GM23338 (cell line): ENCODE measurements at regions not wholly inside any gene's neighbourhood (a gene's known extent, or its start where the extent isn't known, plus 50 kb on each side); places are given as distances from the start of the nearest gene placed in this dataset.
A peak's percentile ranks its signal among the peaks of the same experiment; 100 is the strongest.

Source experiments
- ATAC-seq: fragments of 200-7000 bp; cut with Tn5 transposase; 3 replicates; pipeline ENCODE4 v1.9.1; 2020
- DNase-seq: peaks from one replicate; pipeline ENCODE4 v3.0.0-alpha.2; 2015; ENCODE audit warnings: low spot score
- H2AFZ ChIP-seq: fragments of 200-600 bp; sonication (generic); 2 replicates; pipeline ENCODE4 v1.8.0; 2016; ENCODE audit warnings: antibody characterized with exemption, mild to moderate bottlenecking, moderate library complexity
- H3F3A ChIP-seq: fragments of 200-600 bp; sonication (generic); replicated peaks from 2 replicates; pipeline ENCODE4 v1.8.0; 2017; ENCODE audit warnings: antibody characterized with exemption, mixed run types, low read depth
- H3K27ac ChIP-seq: fragments of 200-600 bp; sonication (generic); 2 replicates; pipeline ENCODE4 v1.6.1; 2016; ENCODE audit warnings: low read depth
- H3K27me3 ChIP-seq: fragments of 200-600 bp; sonication (generic); 2 replicates; pipeline ENCODE4 v1.8.0; 2016; ENCODE audit warnings: mild to moderate bottlenecking, mixed run types, moderate library complexity; ENCODE audit not compliant: insufficient read depth
- H3K36me3 ChIP-seq: fragments of 200-600 bp; sonication (generic); 2 replicates; pipeline ENCODE4 v1.8.0; 2016; ENCODE audit warnings: mild to moderate bottlenecking; ENCODE audit not compliant: insufficient read depth
- H3K4me1 ChIP-seq: fragments of 200-600 bp; sonication (generic); 2 replicates; pipeline ENCODE4 v1.8.0; 2016; ENCODE audit warnings: mild to moderate bottlenecking, moderate library complexity; ENCODE audit not compliant: insufficient read depth
- H3K4me2 ChIP-seq: fragments of 200-600 bp; sonication (generic); 2 replicates; pipeline ENCODE4 v1.7.1; 2017; ENCODE audit warnings: mixed run types
- H3K4me3 ChIP-seq: fragments of 200-600 bp; sonication (generic); 2 replicates; pipeline ENCODE4 v1.6.1; 2016; ENCODE audit warnings: mixed run types
- H3K79me2 ChIP-seq: fragments of 200-600 bp; sonication (generic); replicated peaks from 2 replicates; pipeline ENCODE4 v1.8.0; 2017; ENCODE audit warnings: mild to moderate bottlenecking; ENCODE audit not compliant: insufficient read depth
- H3K9me2 ChIP-seq: fragments of 200-600 bp; sonication (generic); 2 replicates; pipeline ENCODE4 v1.8.0; 2017; ENCODE audit not compliant: insufficient read depth
- H4K20me1 ChIP-seq: fragments of 200-600 bp; sonication (generic); replicated peaks from 2 replicates; pipeline ENCODE4 v1.8.0; 2017; ENCODE audit warnings: mild to moderate bottlenecking; ENCODE audit not compliant: insufficient read depth
- H3K27ac Mint-ChIP-seq: 2 replicates; pipeline ENCODE4 v1.8.0; 2020; ENCODE audit warnings: inconsistent platforms, mild to moderate bottlenecking, moderate library complexity, mixed read lengths
- H3K27me3 Mint-ChIP-seq: 3 replicates; pipeline ENCODE4 v1.8.0; 2022; ENCODE audit warnings: low read depth, mild to moderate bottlenecking, moderate library complexity, mixed read lengths, inconsistent platforms; ENCODE audit not compliant: insufficient read depth, poor library complexity
- H3K36me3 Mint-ChIP-seq: 3 replicates; pipeline ENCODE4 v1.8.0; 2021; ENCODE audit warnings: low read depth, mild to moderate bottlenecking, inconsistent platforms, moderate library complexity, mixed read lengths
- H3K4me1 Mint-ChIP-seq: 3 replicates; pipeline ENCODE4 v1.8.0; 2020; ENCODE audit warnings: mild to moderate bottlenecking, inconsistent platforms, mixed read lengths
- H3K4me3 Mint-ChIP-seq: 3 replicates; pipeline ENCODE4 v1.8.0; 2021; ENCODE audit warnings: moderate library complexity, mild to moderate bottlenecking, inconsistent platforms, mixed read lengths
- H3K9me3 Mint-ChIP-seq: 3 replicates; pipeline ENCODE4 v1.8.0; 2020; ENCODE audit warnings: moderate library complexity, mild to moderate bottlenecking, inconsistent platforms, mixed read lengths
- CREB1 ChIP-seq: fragments of 250-450 bp; sonication (Bioruptor Pico); IDR thresholded peaks from 2 replicates; pipeline ENCODE4 v1.5.0; 2020; ENCODE audit warnings: low read depth, mild to moderate bottlenecking, moderate library complexity
- CTCF ChIP-seq, 2 experiments: fragments of 200-600 bp in 1 of 2; sonication (generic) in 1 of 2; conservative IDR thresholded peaks; 2 replicates each; pipeline versions ENCODE4 v1.5.1 to v1.6.1; 2016 to 2017; ENCODE audit warnings: antibody characterized with exemption in 2 of 2, low read depth in 2 of 2, mild to moderate bottlenecking in 2 of 2, moderate library complexity in 1 of 2
- ETS1 ChIP-seq: IDR thresholded peaks from 2 replicates; pipeline ENCODE4 v1.6.1; 2016; ENCODE audit warnings: antibody characterized with exemption
- EZH2 ChIP-seq: fragments of 200-600 bp; sonication (generic); IDR thresholded peaks from one replicate; pipeline ENCODE4 v1.8.0; 2017; ENCODE audit warnings: antibody characterized with exemption, mild to moderate bottlenecking, low read depth; ENCODE audit not compliant: unreplicated experiment
- EZH2phosphoT487 ChIP-seq: fragments of 200-600 bp; sonication (generic); IDR thresholded peaks from one replicate; pipeline ENCODE4 v1.8.1; 2018; ENCODE audit warnings: antibody characterized with exemption; ENCODE audit not compliant: unreplicated experiment
- JUNB ChIP-seq: IDR thresholded peaks from one replicate; pipeline ENCODE4 v1.6.1; 2016; ENCODE audit warnings: antibody characterized with exemption; ENCODE audit not compliant: unreplicated experiment
- NANOG ChIP-seq: IDR thresholded peaks from 2 replicates; pipeline ENCODE4 v1.6.1; 2016; ENCODE audit warnings: antibody characterized with exemption, borderline replicate concordance
- POLR2AphosphoS5 ChIP-seq: IDR thresholded peaks from 2 replicates; pipeline ENCODE4 v1.6.1; 2016; ENCODE audit warnings: antibody characterized with exemption, low read depth
- STAT1 ChIP-seq: IDR thresholded peaks from one replicate; pipeline ENCODE4 v1.6.1; 2016; ENCODE audit warnings: antibody characterized with exemption; ENCODE audit not compliant: unreplicated experiment
- ZNF114 ChIP-seq: fragments of 250-450 bp; sonication (Bioruptor Pico); IDR thresholded peaks from 2 replicates; pipeline ENCODE4 v1.5.0; 2020; ENCODE audit warnings: mild to moderate bottlenecking, moderate library complexity
- ZNF331 ChIP-seq: fragments of 250-450 bp; sonication (Bioruptor Pico); IDR thresholded peaks from 2 replicates; pipeline ENCODE4 v1.5.0; 2020; ENCODE audit warnings: low read depth, mild to moderate bottlenecking, moderate library complexity
- TF ChIP-seq, protein P1 (sequence below): fragments of 250-450 bp; sonication (Bioruptor Pico); IDR thresholded peaks from 2 replicates; pipeline ENCODE4 v1.5.0; 2020; ENCODE audit warnings: mild to moderate bottlenecking, moderate library complexity
- TF ChIP-seq, protein P2 (sequence below): IDR thresholded peaks from one replicate; pipeline ENCODE4 v1.6.1; 2018; ENCODE audit warnings: antibody characterized with exemption; ENCODE audit not compliant: unreplicated experiment

DNA sequence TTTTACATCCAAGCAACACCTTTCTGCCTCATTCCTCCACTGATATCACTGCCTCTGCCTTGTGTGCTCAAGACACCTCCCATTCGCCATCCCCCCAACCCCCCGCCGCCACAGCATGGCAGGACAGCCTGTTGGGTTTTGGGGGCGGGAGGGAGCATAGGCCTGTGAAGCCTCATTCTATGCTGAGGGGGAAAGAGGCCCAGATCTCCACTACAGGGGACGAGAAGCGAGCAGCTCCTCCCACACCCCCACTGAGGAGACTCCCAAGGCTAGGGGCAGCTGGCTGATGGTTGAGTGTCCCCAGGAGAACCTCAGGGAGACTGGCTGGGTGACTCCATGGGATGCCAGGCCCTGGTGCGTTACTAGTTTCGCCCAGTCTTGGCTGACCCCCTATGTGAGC lies 214.3 kb upstream of the SIX2 start:
- peaks cover 19% of the 10 kb centered on the region for H3K4me1 Mint-ChIP-seq

More for the DNA sequence above, 214.3 kb upstream of the SIX2 start:
- no peak overlapping the region for H3K4me3 Mint-ChIP-seq
- Histone ChIP-seq H3K9me2 (no peaks in the 10 kb centered on the region; the same call in 1 of the 2 replicates), H3F3A (no peaks in the 10 kb centered on the region), H3K36me3 (no peaks in the 10 kb centered on the region), H4K20me1 (no peaks in the 10 kb centered on the region), H3K27ac (no peak overlapping the region), H3K4me3 (no peak overlapping the region), H3K4me2 (no peak overlapping the region), H3K79me2 (no peaks in the 10 kb centered on the region), H2AFZ (0 out of 2 replicates have a peak overlapping the region, but pooled peaks have one; percentile 59), H3K27me3 (no peaks in the 10 kb centered on the region), H3K4me1 (no peaks in the 10 kb centered on the region; the same call in 1 of the 2 replicates)
- no peaks in the 10 kb centered on the region; the same call in 2 of the 3 replicates for H3K36me3 Mint-ChIP-seq
- ATAC-seq = peak; percentile 59
- peaks cover 6% of the 10 kb centered on the region; the same call in 2 of the 3 replicates for H3K9me3 Mint-ChIP-seq
- peaks cover 4% of the 10 kb centered on the region for H3K27me3 Mint-ChIP-seq
- TF ChIP-seq JUNB = no peak
- TF ChIP-seq POLR2AphosphoS5 = no peak
- TF ChIP-seq EZH2phosphoT487 = no peak
- TF ChIP-seq ZNF331 = no peak
- TF ChIP-seq, protein P1, sequence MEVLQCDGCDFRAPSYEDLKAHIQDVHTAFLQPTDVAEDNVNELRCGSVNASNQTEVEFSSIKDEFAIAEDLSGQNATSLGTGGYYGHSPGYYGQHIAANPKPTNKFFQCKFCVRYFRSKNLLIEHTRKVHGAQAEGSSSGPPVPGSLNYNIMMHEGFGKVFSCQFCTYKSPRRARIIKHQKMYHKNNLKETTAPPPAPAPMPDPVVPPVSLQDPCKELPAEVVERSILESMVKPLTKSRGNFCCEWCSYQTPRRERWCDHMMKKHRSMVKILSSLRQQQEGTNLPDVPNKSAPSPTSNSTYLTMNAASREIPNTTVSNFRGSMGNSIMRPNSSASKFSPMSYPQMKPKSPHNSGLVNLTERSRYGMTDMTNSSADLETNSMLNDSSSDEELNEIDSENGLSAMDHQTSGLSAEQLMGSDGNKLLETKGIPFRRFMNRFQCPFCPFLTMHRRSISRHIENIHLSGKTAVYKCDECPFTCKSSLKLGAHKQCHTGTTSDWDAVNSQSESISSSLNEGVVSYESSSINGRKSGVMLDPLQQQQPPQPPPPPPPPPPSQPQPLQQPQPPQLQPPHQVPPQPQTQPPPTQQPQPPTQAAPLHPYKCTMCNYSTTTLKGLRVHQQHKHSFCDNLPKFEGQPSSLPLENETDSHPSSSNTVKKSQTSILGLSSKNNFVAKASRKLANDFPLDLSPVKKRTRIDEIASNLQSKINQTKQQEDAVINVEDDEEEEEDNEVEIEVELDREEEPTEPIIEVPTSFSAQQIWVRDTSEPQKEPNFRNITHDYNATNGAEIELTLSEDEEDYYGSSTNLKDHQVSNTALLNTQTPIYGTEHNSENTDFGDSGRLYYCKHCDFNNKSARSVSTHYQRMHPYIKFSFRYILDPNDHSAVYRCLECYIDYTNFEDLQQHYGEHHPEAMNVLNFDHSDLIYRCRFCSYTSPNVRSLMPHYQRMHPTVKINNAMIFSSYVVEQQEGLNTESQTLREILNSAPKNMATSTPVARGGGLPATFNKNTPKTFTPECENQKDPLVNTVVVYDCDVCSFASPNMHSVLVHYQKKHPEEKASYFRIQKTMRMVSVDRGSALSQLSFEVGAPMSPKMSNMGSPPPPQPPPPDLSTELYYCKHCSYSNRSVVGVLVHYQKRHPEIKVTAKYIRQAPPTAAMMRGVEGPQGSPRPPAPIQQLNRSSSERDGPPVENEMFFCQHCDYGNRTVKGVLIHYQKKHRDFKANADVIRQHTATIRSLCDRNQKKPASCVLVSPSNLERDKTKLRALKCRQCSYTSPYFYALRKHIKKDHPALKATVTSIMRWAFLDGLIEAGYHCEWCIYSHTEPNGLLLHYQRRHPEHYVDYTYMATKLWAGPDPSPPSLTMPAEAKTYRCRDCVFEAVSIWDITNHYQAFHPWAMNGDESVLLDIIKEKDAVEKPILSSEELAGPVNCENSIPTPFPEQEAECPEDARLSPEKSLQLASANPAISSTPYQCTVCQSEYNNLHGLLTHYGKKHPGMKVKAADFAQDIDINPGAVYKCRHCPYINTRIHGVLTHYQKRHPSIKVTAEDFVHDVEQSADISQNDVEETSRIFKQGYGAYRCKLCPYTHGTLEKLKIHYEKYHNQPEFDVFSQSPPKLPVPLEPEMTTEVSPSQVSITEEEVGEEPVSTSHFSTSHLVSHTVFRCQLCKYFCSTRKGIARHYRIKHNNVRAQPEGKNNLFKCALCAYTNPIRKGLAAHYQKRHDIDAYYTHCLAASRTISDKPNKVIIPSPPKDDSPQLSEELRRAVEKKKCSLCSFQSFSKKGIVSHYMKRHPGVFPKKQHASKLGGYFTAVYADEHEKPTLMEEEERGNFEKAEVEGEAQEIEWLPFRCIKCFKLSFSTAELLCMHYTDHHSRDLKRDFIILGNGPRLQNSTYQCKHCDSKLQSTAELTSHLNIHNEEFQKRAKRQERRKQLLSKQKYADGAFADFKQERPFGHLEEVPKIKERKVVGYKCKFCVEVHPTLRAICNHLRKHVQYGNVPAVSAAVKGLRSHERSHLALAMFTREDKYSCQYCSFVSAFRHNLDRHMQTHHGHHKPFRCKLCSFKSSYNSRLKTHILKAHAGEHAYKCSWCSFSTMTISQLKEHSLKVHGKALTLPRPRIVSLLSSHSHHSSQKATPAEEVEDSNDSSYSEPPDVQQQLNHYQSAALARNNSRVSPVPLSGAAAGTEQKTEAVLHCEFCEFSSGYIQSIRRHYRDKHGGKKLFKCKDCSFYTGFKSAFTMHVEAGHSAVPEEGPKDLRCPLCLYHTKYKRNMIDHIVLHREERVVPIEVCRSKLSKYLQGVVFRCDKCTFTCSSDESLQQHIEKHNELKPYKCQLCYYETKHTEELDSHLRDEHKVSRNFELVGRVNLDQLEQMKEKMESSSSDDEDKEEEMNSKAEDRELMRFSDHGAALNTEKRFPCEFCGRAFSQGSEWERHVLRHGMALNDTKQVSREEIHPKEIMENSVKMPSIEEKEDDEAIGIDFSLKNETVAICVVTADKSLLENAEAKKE (CRISPR knock-in tag) = no peak
- no peak for TF ChIP-seq ZNF114
- TF ChIP-seq NANOG = no peak
- no peak for TF ChIP-seq CTCF (conservative IDR thresholded peaks at IDR 0.05; ENCODE audit: low read depth in 2 of 2)
- TF ChIP-seq CREB1 (CRISPR knock-in tag) = no peak
- TF ChIP-seq STAT1 = no peak
- no peak for TF ChIP-seq EZH2
- TF ChIP-seq, protein P2, sequence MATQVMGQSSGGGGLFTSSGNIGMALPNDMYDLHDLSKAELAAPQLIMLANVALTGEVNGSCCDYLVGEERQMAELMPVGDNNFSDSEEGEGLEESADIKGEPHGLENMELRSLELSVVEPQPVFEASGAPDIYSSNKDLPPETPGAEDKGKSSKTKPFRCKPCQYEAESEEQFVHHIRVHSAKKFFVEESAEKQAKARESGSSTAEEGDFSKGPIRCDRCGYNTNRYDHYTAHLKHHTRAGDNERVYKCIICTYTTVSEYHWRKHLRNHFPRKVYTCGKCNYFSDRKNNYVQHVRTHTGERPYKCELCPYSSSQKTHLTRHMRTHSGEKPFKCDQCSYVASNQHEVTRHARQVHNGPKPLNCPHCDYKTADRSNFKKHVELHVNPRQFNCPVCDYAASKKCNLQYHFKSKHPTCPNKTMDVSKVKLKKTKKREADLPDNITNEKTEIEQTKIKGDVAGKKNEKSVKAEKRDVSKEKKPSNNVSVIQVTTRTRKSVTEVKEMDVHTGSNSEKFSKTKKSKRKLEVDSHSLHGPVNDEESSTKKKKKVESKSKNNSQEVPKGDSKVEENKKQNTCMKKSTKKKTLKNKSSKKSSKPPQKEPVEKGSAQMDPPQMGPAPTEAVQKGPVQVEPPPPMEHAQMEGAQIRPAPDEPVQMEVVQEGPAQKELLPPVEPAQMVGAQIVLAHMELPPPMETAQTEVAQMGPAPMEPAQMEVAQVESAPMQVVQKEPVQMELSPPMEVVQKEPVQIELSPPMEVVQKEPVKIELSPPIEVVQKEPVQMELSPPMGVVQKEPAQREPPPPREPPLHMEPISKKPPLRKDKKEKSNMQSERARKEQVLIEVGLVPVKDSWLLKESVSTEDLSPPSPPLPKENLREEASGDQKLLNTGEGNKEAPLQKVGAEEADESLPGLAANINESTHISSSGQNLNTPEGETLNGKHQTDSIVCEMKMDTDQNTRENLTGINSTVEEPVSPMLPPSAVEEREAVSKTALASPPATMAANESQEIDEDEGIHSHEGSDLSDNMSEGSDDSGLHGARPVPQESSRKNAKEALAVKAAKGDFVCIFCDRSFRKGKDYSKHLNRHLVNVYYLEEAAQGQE = no peak
- TF ChIP-seq ETS1 = no peak
- no peak overlapping the region for H3K27ac Mint-ChIP-seq
- DNase-seq = no peak
